CD14-positive monocyte (primary cell): ENCODE measurements at regions not wholly inside any gene's neighbourhood (a gene's known extent, or its start where the extent isn't known, plus 50 kb on each side); places are given as distances from the start of the nearest gene placed in this dataset. TPM values are rescaled to one million over a fixed set of nuclear protein-coding genes. Genes with fewer than 3 reads are reported as not detected.
"Not testable (repeated sequence)": the region's sequence is repeated elsewhere in the genome, so short reads cannot be mapped to it uniquely, and the experiment has no call there.

Experiments used
- DNase-seq, 3 donors: peaks; one replicate each; pipeline ENCODE4 v3.0.0-alpha.2; 2011 to 2022
- H2AFZ ChIP-seq: 2 replicates; pipeline ENCODE4 v1.6.0; 2012; ENCODE audit warnings: mild to moderate bottlenecking, low read depth, low read length, inconsistent platforms; ENCODE audit not compliant: insufficient read depth, poor library complexity, severe bottlenecking
- H3K27ac ChIP-seq, 2 donors: 1 replicate in 1 of 2; 2 replicates in 1 of 2; pipeline ENCODE4 v1.5.1; 2012 to 2013; ENCODE audit warnings: low read length in 2 of 2, control low read depth in 1 of 2, inconsistent platforms in 1 of 2, low read depth in 1 of 2, mild to moderate bottlenecking in 1 of 2
- H3K27me3 ChIP-seq, 2 donors: one replicate each; pipeline versions ENCODE4 v1.6.0 to v1.6.1; 2011 to 2013; ENCODE audit warnings: low read length in 2 of 2; ENCODE audit not compliant: control insufficient read depth in 2 of 2, insufficient read depth in 2 of 2
- H3K36me3 ChIP-seq, 2 donors: replicated peaks in 1 of 2; 1 replicate in 1 of 2; 2 replicates in 1 of 2; pipeline versions ENCODE4 v1.5.1 to v1.6.1; 2012 to 2013; ENCODE audit warnings: low read length in 2 of 2, control low read depth in 1 of 2, inconsistent platforms in 1 of 2, mild to moderate bottlenecking in 1 of 2; ENCODE audit not compliant: insufficient read depth in 2 of 2, control insufficient read depth in 1 of 2
- H3K4me1 ChIP-seq, 2 donors: 1 replicate in 1 of 2; 2 replicates in 1 of 2; pipeline versions ENCODE4 v1.5.1 to v1.6.1; 2012 to 2013; ENCODE audit warnings: low read length in 2 of 2, control low read depth in 1 of 2, inconsistent platforms in 1 of 2, mild to moderate bottlenecking in 1 of 2, moderate library complexity in 1 of 2; ENCODE audit not compliant: insufficient read depth in 2 of 2, control insufficient read depth in 1 of 2
- H3K4me2 ChIP-seq: replicated peaks from 2 replicates; pipeline ENCODE3; 2012; ENCODE audit warnings: low read length, moderate library complexity, mild to moderate bottlenecking; ENCODE audit not compliant: poor library complexity, severe bottlenecking; ENCODE audit errors: extremely low read depth
- H3K4me3 ChIP-seq, 3 experiments: fragments of 200-600 bp in 1 of 3; sonication (generic) in 1 of 3; replicated peaks in 1 of 3; 1 replicate in 2 of 3; 2 replicates in 1 of 3; pipeline ENCODE4 v1.5.1; 2011 to 2013; ENCODE audit warnings: low read length in 3 of 3, mild to moderate bottlenecking in 3 of 3, control low read depth in 2 of 3, low read depth in 2 of 3, inconsistent platforms in 1 of 3, moderate library complexity in 1 of 3
- H3K79me2 ChIP-seq: 2 replicates; pipeline ENCODE4 v1.6.0; 2012; ENCODE audit warnings: mild to moderate bottlenecking, control low read depth, inconsistent platforms, low read length, moderate library complexity; ENCODE audit not compliant: insufficient read depth
- H3K9ac ChIP-seq: 2 replicates; pipeline ENCODE4 v1.6.0; 2017; ENCODE audit warnings: low read length, mild to moderate bottlenecking; ENCODE audit not compliant: insufficient read depth, poor library complexity, severe bottlenecking
- H3K9me3 ChIP-seq, 2 donors: replicated peaks in 1 of 2; 1 replicate in 1 of 2; 2 replicates in 1 of 2; pipeline versions ENCODE4 v1.5.1 to v1.6.1; 2012 to 2013; ENCODE audit warnings: low read length in 2 of 2, control low read depth in 1 of 2; ENCODE audit not compliant: control insufficient read depth in 1 of 2, insufficient read depth in 1 of 2
- H4K20me1 ChIP-seq: 2 replicates; pipeline ENCODE4 v1.6.0; 2012; ENCODE audit warnings: mild to moderate bottlenecking, low read length, control low read depth, moderate library complexity; ENCODE audit not compliant: insufficient read depth
- H3K27ac Mint-ChIP-seq, 7 donors: one replicate each; pipeline ENCODE4 v1.8.0; 2020; ENCODE audit warnings: mild to moderate bottlenecking in 7 of 7, mixed read lengths in 7 of 7, moderate library complexity in 6 of 7, inconsistent platforms in 2 of 7
- H3K27me3 Mint-ChIP-seq, 3 donors: one replicate each; pipeline ENCODE4 v1.8.0; 2021 to 2022; ENCODE audit warnings: low read depth in 3 of 3, mild to moderate bottlenecking in 3 of 3, mixed read lengths in 3 of 3, moderate library complexity in 3 of 3, inconsistent platforms in 1 of 3
- H3K36me3 Mint-ChIP-seq, 2 donors: one replicate each; pipeline ENCODE4 v1.8.0; 2020; ENCODE audit warnings: mixed read lengths in 2 of 2, inconsistent platforms in 1 of 2, mild to moderate bottlenecking in 1 of 2
- H3K4me1 Mint-ChIP-seq: one replicate; pipeline ENCODE4 v1.8.0; 2020; ENCODE audit warnings: mild to moderate bottlenecking, mixed read lengths
- H3K4me3 Mint-ChIP-seq, 2 donors: one replicate each; pipeline ENCODE4 v1.8.0; 2020; ENCODE audit warnings: mild to moderate bottlenecking in 2 of 2, mixed read lengths in 2 of 2, moderate library complexity in 1 of 2
- H3K9me3 Mint-ChIP-seq, 7 donors: one replicate each; pipeline ENCODE4 v1.8.0; 2020 to 2022; ENCODE audit warnings: mixed read lengths in 7 of 7, mild to moderate bottlenecking in 6 of 7, moderate library complexity in 6 of 7, inconsistent platforms in 2 of 7
- whole genome bisulfite sequencing: methylation state at CpG from one replicate; pipeline ENCODE4 v1.1.5; 2013; ENCODE audit warnings: missing lambda C conversion rate; ENCODE audit not compliant: insufficient coverage; 5-methylcytosine and 5-hydroxymethylcytosine counted together
- intact Hi-C, 2 donors: fragments of 100-400 bp; cut with micrococcal nuclease; formaldehyde crosslinking; loops; one replicate each; pipeline versions ENCODE4 v1.15.0 to v1.15.1; 2023
- small RNA-seq: library from RNA; depleted of rRNA; stranded (forward); fragments of <200 nt; gene quantifications from one replicate; pipeline ENCODE3, GENCODE V24; 2012; ENCODE audit warnings: low read depth; ENCODE audit not compliant: insufficient read length

- H3K9me3 ChIP-seq, H4K20me1 ChIP-seq, H3K36me3 ChIP-seq, H3K27ac Mint-ChIP-seq, H3K4me3 Mint-ChIP-seq, H3K27me3 Mint-ChIP-seq, H3K9ac ChIP-seq, H3K9me3 Mint-ChIP-seq, H3K27ac ChIP-seq, H3K27me3 ChIP-seq, H2AFZ ChIP-seq, H3K4me2 ChIP-seq, DNase-seq, H3K79me2 ChIP-seq, H3K4me3 ChIP-seq, H3K4me1 Mint-ChIP-seq, H3K36me3 Mint-ChIP-seq, H3K4me1 ChIP-seq, intact Hi-C loops: not testable (repeated sequence)
- no CpG with 5 or more reads among the region's 4 CpGs for WGBS
These were observed 79.8 kb upstream of the HSFY2 start for GRCh38 chrY:18853323-18853722.

- H4K20me1 ChIP-seq, H3K36me3 Mint-ChIP-seq, H3K27ac Mint-ChIP-seq, H3K4me1 Mint-ChIP-seq, H3K27me3 ChIP-seq, intact Hi-C loops, H3K4me3 ChIP-seq, H2AFZ ChIP-seq, H3K36me3 ChIP-seq, H3K27me3 Mint-ChIP-seq, H3K9ac ChIP-seq, H3K9me3 ChIP-seq, H3K79me2 ChIP-seq, H3K4me2 ChIP-seq, H3K9me3 Mint-ChIP-seq, H3K4me1 ChIP-seq, DNase-seq, H3K27ac ChIP-seq, H3K4me3 Mint-ChIP-seq: not testable (repeated sequence)
- WGBS, result no CpG with 5 or more reads among the region's 6 CpGs
These were observed 63.1 kb upstream of the HSFY2 start for GRCh38 chrY:18836643-18837042.

Small RNAs in the stretch of these regions (small RNA-seq; reads per million reads assigned to genes)
- not detected for gene CD24P4
- not detected for gene MTCYBP2
- gene RNU6-255P, result not detected
